Upper lobe of left lung (tissue), 4 donors: ENCODE measurements at regions not wholly inside any gene's neighbourhood (a gene's known extent, or its start where the extent isn't known, plus 50 kb on each side); places are given as distances from the start of the nearest gene placed in this dataset.
"Not testable (repeated sequence)": the region's sequence is repeated elsewhere in the genome, so short reads cannot be mapped to it uniquely, and the experiment has no call there.

Experiments
- CTCF ChIP-seq, 6 experiments: fragments of 450-650 bp in 4 of 6; fragments of 200-600 bp in 2 of 6; sonication (generic) in 2 of 6; IDR thresholded peaks; one replicate each; pipeline ENCODE4 v1.5.1; 2016 to 2019; ENCODE audit warnings: antibody characterized with exemption in 6 of 6
- EP300 ChIP-seq, 4 donors: sonication (generic); formaldehyde crosslinking; IDR thresholded peaks; one replicate each; pipeline ENCODE4 v1.5.1; 2017; ENCODE audit warnings: antibody characterized with exemption in 4 of 4, control low read depth in 2 of 4
- POLR2A ChIP-seq, 4 donors: fragments of 450-650 bp; IDR thresholded peaks; one replicate each; pipeline ENCODE4 v1.5.1; 2016 to 2017; ENCODE audit warnings: antibody characterized with exemption in 4 of 4, mild to moderate bottlenecking in 2 of 4
- POLR2AphosphoS5 ChIP-seq, 2 donors: sonication (generic); formaldehyde crosslinking; IDR thresholded peaks; one replicate each; pipeline ENCODE4 v1.5.1; 2017; ENCODE audit warnings: antibody characterized with exemption in 2 of 2

GRCh38 chr2:111503844-111504570 is 380.0 kb downstream of the ANAPC1 start:
- not testable (repeated sequence) for TF ChIP-seq CTCF, POLR2AphosphoS5, POLR2A, EP300 (IDR thresholded peaks at IDR 0.05)
